ENCODE measurements at regions not wholly inside any gene's neighbourhood (a gene's known extent, or its start where the extent isn't known, plus 50 kb on each side); places are given as distances from the start of the nearest gene placed in this dataset.

GRCh38 chrX:112270991-112271390, 188.4 kb upstream of the TRPC5 start:
- POLR2A ChIA-PET (ENCODE audit: unreplicated experiment) = no interaction called here
- H4K20me1 ChIP-seq (ENCODE audit: insufficient read depth, low read length) = no peaks in the 10 kb centered on the region
- H3K14ac ChIP-seq (replicated peaks; ENCODE audit: low read depth, low read length) = no peak overlapping the region
- H3K23ac ChIP-seq (ENCODE audit: low read depth, low read length) = no peak overlapping the region
- H2BK5ac ChIP-seq (ENCODE audit: low read depth, low read length, poor library complexity, severe bottlenecking) = no peak overlapping the region
- no peak overlapping the region for H3K9ac ChIP-seq (ENCODE audit: low read depth, low read length)
- no peak overlapping the region for H3K4me3 ChIP-seq (ENCODE audit: insufficient read depth, low read depth, low read length)
- DNase-seq = no peak
- BruUV-seq (replicated peaks) = no TSS peak
- no peak overlapping the region for H2BK120ac ChIP-seq (ENCODE audit: low read depth, low read length)
- H4K8ac ChIP-seq (ENCODE audit: low read depth in 2 of 2, low read length in 2 of 2) = no peak overlapping the region
- H3K9me3 ChIP-seq (ENCODE audit: control insufficient read depth, insufficient read depth, low read length) = no peaks in the 10 kb centered on the region
- H4K5ac ChIP-seq (ENCODE audit: low read depth, low read length) = no peak overlapping the region
- no peak overlapping the region for H3K18ac ChIP-seq (ENCODE audit: low read depth, low read length)
- H3K4me1 ChIP-seq (ENCODE audit: control insufficient read depth, insufficient read depth, low read length) = no peaks in the 10 kb centered on the region
- no CpG with 5 or more reads among the region's 2 CpGs for WGBS, 2 experiments (ENCODE audit: extremely low coverage in 2 of 2, insufficient read length in 1 of 2)
- dilution Hi-C loops (cut with HindIII; ENCODE audit: low sequenced_read_pairs, unreplicated experiment) = no loop called here
- no peak overlapping the region for H4K91ac ChIP-seq (ENCODE audit: insufficient read depth, low read depth, low read length)
- no peaks in the 10 kb centered on the region for H3K79me1 ChIP-seq (ENCODE audit: low read depth in 1 of 2, low read length in 2 of 2)
- no peak overlapping the region for H2AFZ ChIP-seq (replicated peaks; ENCODE audit: low read length, poor library complexity)
- TF ChIP-seq MAZ (IDR thresholded peaks at IDR 0.05; ENCODE audit: borderline replicate concordance, low read depth, low read length) (no peak), USF2 (IDR thresholded peaks at IDR 0.05; ENCODE audit: low read depth, low read length) (no peak), CHD1 (IDR thresholded peaks at IDR 0.05; ENCODE audit: low read depth, low read length) (no peak), MAFK (IDR thresholded peaks at IDR 0.05; ENCODE audit: low read depth, low read length) (no peak)
- no peak overlapping the region for H2BK15ac ChIP-seq (ENCODE audit: low read depth, low read length)
- no peaks in the 10 kb centered on the region for H3K36me3 ChIP-seq (ENCODE audit: control insufficient read depth, insufficient read depth, low read length)
- H3K9me1 ChIP-seq (ENCODE audit: insufficient read depth, low read length) = no peaks in the 10 kb centered on the region
- no peak overlapping the region for H3K4me2 ChIP-seq (ENCODE audit: low read depth, low read length)
- in situ Hi-C loops (cut with MboI; ENCODE audit: low sequenced_read_pairs) = no loop called here
- no peak overlapping the region for H3K27ac ChIP-seq (ENCODE audit: insufficient read depth, low read length)
- intact Hi-C loops (cut with micrococcal nuclease) = no loop called here
- ATAC-seq (ENCODE audit: low read depth) = no peak
- H2AK5ac ChIP-seq (ENCODE audit: low read depth, low read length) = no peak overlapping the region
- CTCF ChIA-PET = no interaction called here
- peaks cover 2% of the 10 kb centered on the region for H3K27me3 ChIP-seq (ENCODE audit: control insufficient read depth, insufficient read depth, low read length)
- H2BK20ac ChIP-seq (ENCODE audit: low read depth, low read length) = no peak overlapping the region
- no peak overlapping the region for H3K4ac ChIP-seq (ENCODE audit: low read depth, low read length)
- H3K56ac ChIP-seq (ENCODE audit: extremely low read depth, insufficient read depth, low read length) = no peak overlapping the region
- no peak overlapping the region for H2AK9ac ChIP-seq (replicated peaks; ENCODE audit: low read depth, low read length, poor library complexity)
